Right forelimb (tissue), 1 donor: ENCODE measurements at regions not wholly inside any gene's neighbourhood (a gene's known extent, or its start where the extent isn't known, plus 50 kb on each side); places are given as distances from the start of the nearest gene placed in this dataset.

Source experiments
- DNase-seq: peaks from one replicate; pipeline ENCODE4 v3.0.0-alpha.2; 2018

DNA sequence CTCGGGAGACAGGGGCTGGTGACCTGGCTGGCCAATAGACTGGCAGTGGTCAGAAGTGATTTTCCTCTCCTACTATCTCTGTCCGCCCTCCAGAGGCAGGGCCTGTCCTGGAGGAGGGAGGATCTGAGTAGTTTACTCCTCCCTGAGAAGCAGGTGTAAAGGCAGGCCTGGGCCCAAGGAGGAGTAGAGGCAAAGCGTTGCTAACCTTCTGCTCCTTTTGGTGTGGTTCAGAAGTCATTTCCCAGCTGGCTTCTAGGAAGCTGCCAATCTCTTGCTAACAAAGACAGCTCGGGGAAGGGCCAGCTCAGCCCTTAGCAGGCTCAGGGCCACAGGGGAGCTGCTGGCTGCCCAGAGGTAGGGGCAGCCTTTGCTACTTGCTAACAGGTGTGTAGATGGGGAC lies 151.1 kb upstream of the NECTIN1 start:
- no peak for DNase-seq

DNA sequence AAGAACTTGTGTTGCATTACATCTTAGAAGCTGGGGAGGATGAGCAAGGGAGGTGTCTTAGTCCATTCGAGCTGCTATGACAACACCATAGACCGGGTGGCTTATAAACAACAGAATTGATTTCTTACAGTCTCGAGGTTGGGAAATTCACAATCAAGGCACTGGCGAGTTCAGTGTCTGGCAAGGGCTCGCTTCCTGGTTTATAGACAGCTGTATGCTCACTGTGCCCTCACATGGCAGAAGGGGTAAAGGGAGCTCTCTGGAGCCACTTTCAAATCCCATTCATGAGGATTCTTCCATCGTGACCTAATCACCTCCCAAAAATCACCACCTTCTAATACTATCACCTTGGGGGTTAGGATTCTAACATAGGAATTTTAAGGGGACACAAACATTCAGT lies 150.0 kb upstream of the NECTIN1 start:
- no peak for DNase-seq

DNA sequence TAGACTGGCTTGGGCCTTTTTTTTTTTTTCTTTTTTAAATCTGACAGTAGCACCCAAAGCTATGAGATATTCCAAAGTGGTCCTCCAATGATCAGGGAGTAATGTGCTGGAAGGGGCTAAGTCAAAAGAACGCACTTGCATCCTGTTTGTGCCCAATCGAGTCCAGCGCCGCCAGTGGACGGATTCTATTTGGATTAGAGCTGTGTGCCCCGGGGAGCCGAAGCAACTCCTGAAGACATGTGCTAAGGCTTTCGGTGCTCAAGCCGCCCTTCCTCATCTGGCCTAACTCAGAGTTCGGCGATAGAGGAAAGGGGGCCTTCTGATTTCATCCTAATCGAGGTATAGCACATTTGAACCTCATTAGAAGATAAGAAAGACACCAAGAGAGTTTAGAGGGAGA lies 147.8 kb upstream of the NECTIN1 start:
- no peak for DNase-seq

GRCh38 chr11:119875841-119876600 lies 147.0 kb upstream of the NECTIN1 start:
- no peak for DNase-seq

DNA sequence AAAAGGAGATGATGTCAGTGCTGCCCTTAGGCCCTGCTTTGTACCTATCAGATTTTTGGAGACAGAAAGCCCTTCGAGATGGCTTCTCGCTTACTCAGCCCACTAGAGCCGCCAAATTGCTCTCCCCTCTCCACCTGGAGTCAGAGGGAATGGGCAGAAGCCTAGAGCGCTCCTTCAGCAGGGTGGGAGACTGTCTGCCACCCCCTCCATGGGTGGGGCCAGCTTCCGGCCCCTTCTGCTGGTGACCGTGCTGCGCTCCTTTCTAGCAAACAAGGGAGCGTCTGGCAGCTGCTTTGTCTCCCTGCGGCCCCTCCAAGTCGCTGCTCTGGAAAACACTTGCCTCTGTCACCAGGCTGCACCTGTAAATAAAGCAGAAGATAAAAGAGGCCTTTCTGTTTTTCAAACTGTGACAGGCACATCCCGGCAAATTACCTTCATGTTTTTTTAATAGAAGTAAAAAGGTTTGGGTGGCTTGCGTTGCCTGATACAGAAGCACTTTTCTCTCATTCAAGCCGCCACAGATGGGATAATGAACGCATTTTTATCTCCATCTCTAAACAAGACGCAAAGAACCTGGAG lies 145.7 kb upstream of the NECTIN1 start:
- no peak for DNase-seq

DNA sequence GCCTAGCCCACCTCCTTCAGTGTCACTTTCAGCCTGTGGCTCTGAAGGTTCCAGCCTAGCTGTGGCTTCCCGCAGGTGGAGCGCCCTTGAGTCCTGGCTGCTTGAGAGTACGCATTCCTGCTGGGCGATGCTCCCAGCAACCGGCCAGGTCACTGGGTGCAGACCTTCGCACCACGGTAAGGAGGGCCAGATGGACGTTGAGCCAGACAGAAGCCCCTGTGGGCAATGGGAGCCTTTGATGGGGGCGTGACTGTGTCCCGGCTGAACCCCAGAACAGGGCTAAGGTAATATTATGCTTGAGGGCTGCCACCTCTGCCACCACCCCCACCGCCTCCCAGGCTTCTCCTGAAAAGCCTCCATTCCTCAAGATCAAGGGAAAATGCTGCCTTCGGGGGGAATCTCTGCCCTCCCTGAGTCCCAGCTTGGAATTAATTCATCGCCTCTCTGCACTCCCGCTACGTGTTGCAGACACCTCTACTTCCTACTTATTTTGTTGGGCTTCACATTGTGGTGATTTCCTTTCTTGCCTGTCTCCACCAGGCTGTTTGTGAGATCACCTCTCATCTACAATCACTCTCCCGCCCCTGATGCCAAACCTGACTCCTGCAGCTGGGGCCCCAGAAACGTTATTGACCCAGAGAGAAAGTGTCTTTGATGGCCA lies 144.9 kb upstream of the NECTIN1 start:
- DNase-seq = no peak

- DNase-seq = no peak
These were observed 143.8 kb upstream of the NECTIN1 start for GRCh38 chr11:119872611-119873310.

DNA sequence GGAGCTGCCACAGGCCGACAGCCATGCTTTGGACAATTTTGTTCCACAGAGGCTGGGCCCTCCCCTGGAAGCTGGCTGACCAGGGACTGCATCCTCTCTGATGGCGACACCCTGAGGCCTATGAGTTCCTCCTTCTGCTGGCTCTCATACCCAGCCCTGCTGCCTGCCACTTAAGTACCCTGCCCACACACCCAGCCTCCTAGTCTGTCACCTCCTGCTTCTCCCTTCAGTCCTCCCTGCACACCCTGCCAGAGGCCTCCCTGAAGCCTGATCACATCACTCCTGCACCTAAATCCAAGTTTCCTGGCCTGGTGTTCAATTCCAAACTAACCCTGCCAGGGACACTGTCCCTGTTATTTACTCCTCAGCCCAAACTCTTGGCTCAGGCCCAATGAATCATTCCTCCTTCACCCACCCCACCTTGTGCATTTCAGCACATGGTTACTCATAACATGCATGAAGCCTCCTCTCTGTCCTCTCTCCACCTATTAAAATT lies 136.7 kb upstream of the NECTIN1 start:
- DNase-seq = no peak

- DNase-seq = no peak
These were observed 135.8 kb upstream of the NECTIN1 start for GRCh38 chr11:119864836-119865235.

- DNase-seq = no peak
These were observed 135.0 kb upstream of the NECTIN1 start for GRCh38 chr11:119863851-119864601.

DNA sequence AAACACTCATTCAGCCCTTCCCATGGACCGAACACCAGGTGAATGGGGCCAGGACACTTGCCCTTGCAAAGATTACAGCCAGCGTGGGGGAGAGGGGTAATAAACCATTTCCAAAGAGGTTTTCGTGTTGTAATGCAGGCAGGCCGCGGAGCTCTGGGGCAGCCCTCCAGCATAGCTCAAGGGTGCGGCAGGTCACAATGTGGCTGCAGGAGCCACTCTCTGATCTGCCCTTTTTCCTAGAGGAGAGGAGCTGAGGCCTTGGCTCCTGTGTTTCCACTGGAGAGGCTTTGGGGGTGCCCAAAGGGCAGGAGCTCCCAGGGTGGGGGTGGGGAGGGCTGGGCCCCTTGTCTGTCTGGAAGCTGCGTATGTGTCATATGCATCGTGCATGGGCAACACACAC lies 134.2 kb upstream of the NECTIN1 start:
- no peak for DNase-seq

- no peak for DNase-seq
These were observed 132.2 kb upstream of the NECTIN1 start for GRCh38 chr11:119861160-119861559.

- DNase-seq = no peak
These were observed 131.6 kb upstream of the NECTIN1 start for GRCh38 chr11:119860561-119861094.

GRCh38 chr11:119859684-119860083 lies 130.7 kb upstream of the NECTIN1 start:
- DNase-seq = no peak

DNA sequence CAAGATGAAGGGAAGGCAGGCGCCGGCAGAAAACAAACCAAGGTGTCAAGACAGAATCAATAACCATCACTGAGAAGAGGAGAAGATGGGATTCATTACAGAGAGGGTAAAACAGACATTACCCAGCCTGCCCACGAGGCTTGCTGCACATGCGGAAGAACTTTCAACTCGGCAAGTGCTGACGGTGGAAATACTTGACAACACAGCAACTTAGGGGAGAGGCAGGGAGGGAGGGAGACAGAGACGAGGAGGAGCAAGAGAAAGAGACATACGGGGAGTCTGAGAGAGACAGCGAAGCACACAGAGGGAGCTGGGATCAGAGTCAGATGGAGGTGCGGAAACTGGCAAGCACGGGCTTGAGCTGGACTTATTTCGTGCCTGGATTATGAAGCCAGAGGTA lies 129.3 kb upstream of the NECTIN1 start:
- no peak for DNase-seq

GRCh38 chr11:119856681-119857485 lies 127.9 kb upstream of the NECTIN1 start:
- no peak for DNase-seq

GRCh38 chr11:119855066-119855465 lies 126.1 kb upstream of the NECTIN1 start:
- DNase-seq = no peak

DNA sequence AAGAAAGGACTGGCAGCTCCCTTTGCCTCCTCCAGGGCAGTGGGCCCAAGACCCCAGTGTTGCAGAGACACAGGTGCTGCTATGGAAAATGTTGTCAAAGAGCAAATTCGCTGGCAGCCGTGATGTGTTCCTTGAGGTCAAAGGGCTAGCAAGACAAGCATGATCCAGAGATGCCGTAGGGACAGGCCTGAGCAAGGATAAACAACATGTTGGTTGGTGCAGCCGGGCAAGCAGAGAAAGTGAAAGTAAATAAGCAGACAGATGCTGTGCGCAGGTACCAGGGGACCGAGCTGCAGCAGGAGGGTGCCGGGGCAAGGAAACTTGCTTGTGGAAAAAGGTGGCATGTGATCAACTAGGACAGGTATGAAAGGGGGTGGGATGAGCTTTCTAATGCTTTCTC lies 125.5 kb upstream of the NECTIN1 start:
- DNase-seq = no peak

GRCh38 chr11:119853581-119854360 lies 124.8 kb upstream of the NECTIN1 start:
- DNase-seq = no peak

GRCh38 chr11:119852741-119853140 lies 123.7 kb upstream of the NECTIN1 start:
- no peak for DNase-seq
